Thymus (tissue), 11 donors: ENCODE measurements at regions not wholly inside any gene's neighbourhood (a gene's known extent, or its start where the extent isn't known, plus 50 kb on each side); places are given as distances from the start of the nearest gene placed in this dataset.

Experiments used
- DNase-seq, 9 donors: peaks; one replicate each; pipeline ENCODE4 v3.0.0-alpha.2; 2013; ENCODE audit warnings: low spot score in 9 of 9, low read depth in 6 of 9, missing footprints in 1 of 9
- H3K27ac ChIP-seq, 2 donors: one replicate each; pipeline ENCODE4 v1.5.1; 2013; ENCODE audit warnings: control low read depth in 1 of 2, low read depth in 1 of 2, low read length in 1 of 2, mild to moderate bottlenecking in 1 of 2, moderate library complexity in 1 of 2
- H3K27me3 ChIP-seq, 2 donors: one replicate each; pipeline ENCODE4 v1.5.1; 2013; ENCODE audit warnings: low read length in 1 of 2; ENCODE audit not compliant: control insufficient read depth in 2 of 2, insufficient read depth in 1 of 2
- H3K36me3 ChIP-seq, 2 donors: one replicate each; pipeline ENCODE4 v1.5.1; 2013; ENCODE audit warnings: low read length in 1 of 2, mild to moderate bottlenecking in 1 of 2, moderate library complexity in 1 of 2; ENCODE audit not compliant: control insufficient read depth in 2 of 2, insufficient read depth in 2 of 2
- H3K4me1 ChIP-seq, 2 donors: one replicate each; pipeline ENCODE4 v1.5.1; 2013; ENCODE audit warnings: low read length in 2 of 2; ENCODE audit not compliant: control insufficient read depth in 2 of 2, insufficient read depth in 2 of 2
- H3K4me3 ChIP-seq, 2 donors: one replicate each; pipeline ENCODE4 v1.5.1; 2013; ENCODE audit warnings: low read length in 2 of 2, control low read depth in 1 of 2, mild to moderate bottlenecking in 1 of 2
- H3K9me3 ChIP-seq, 2 donors: one replicate each; pipeline ENCODE4 v1.5.1; 2013; ENCODE audit warnings: low read length in 1 of 2, mild to moderate bottlenecking in 1 of 2; ENCODE audit not compliant: control insufficient read depth in 2 of 2, insufficient read depth in 1 of 2
- WGBS: extraction: QIAGEN DNeasy Blood & Tissue Kit; methylation state at CpG from one replicate; pipeline ENCODE4 v1.1.7; 2013; 5-methylcytosine and 5-hydroxymethylcytosine counted together
- donor health status: healthy.

GRCh38 chr2:237167038-237167437, 81.3 kb downstream of the COPS8 start:
- H3K27ac ChIP-seq, result no peak overlapping the region
- H3K9me3 ChIP-seq, result no peaks in the 10 kb centered on the region
- 98% methylated on average over 4 of the region's 4 CpGs for WGBS
- H3K27me3 ChIP-seq, result peaks cover 0 to 2% of the 10 kb centered on the region in 2 donors
- no peak for DNase-seq
- H3K36me3 ChIP-seq, result no peaks in the 10 kb centered on the region
- no peak overlapping the region for H3K4me3 ChIP-seq
- no peaks in the 10 kb centered on the region for H3K4me1 ChIP-seq

- DNase-seq, result no peak
- WGBS, result 98% methylated on average over 5 of the region's 5 CpGs
Observed at GRCh38 chr2:237167934-237168333, 82.2 kb downstream of the COPS8 start.

DNA sequence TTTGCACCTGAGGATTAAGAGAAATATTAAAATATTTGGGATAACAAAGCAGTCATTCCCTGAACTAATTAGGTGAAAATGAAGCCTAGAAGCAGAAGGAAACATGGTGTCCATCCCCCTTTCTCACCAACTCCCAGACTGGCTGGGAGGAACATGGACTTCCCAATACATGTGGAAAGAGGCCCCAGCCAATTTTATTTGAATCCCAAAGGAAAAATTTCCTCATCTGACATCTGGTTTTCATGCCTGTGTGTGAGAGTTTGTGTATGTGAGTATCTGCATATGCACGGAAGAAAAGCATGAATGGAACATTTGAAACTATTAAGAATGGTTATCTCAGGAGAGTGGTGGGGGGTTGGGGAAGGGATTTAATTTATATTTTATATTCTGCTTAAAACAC, 84.3 kb downstream of the COPS8 start:
- no peak for DNase-seq
- no peak overlapping the region for H3K27ac ChIP-seq
- WGBS, result 96% methylated on average over 1 of the region's 1 CpG

More at GRCh38 chr2:237167934-237168333, 82.2 kb downstream of the COPS8 start:
- Histone ChIP-seq H3K9me3 (no peaks in the 10 kb centered on the region), H3K4me1 (no peaks in the 10 kb centered on the region), H3K36me3 (no peaks in the 10 kb centered on the region), H3K27ac (no peak overlapping the region), H3K4me3 (no peak overlapping the region), H3K27me3 (peaks cover 0 to 2% of the 10 kb centered on the region in 2 donors)

DNA sequence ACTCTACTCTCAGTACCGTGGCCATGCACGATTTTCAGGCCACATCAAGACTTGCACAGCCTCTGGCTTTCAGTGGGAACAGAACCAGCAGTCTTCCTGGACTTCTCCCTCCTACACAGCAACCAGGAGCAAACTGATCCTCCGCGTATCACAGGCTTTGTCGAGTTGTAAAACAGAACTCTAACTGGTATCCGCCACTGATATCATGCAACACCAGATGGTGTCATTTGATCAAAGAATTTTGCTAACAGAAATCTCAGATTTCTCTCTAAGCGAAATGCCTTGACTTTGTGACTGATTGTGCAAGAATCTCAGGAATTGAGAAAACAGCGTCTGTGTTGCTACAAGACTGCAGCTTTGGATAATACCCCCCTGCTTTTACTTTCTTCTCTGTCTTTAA, 85.7 kb downstream of the COPS8 start:
- H3K27ac ChIP-seq, result no peak overlapping the region
- no peak overlapping the region for H3K4me3 ChIP-seq
- 83% methylated on average over 8 of the region's 8 CpGs for WGBS
- H3K4me1 ChIP-seq, result no peaks in the 10 kb centered on the region
- H3K9me3 ChIP-seq, result no peaks in the 10 kb centered on the region
- DNase-seq, result no peak
- peaks cover 0 to 2% of the 10 kb centered on the region in 2 donors for H3K27me3 ChIP-seq
- H3K36me3 ChIP-seq, result no peaks in the 10 kb centered on the region

More for the DNA sequence above, 84.3 kb downstream of the COPS8 start:
- H3K36me3 ChIP-seq, result no peaks in the 10 kb centered on the region
- H3K9me3 ChIP-seq, result no peaks in the 10 kb centered on the region
- H3K4me1 ChIP-seq, result no peaks in the 10 kb centered on the region
- peaks cover 0 to 2% of the 10 kb centered on the region in 2 donors for H3K27me3 ChIP-seq
- no peak overlapping the region for H3K4me3 ChIP-seq

- Histone ChIP-seq H3K4me1 (no peaks in the 10 kb centered on the region), H3K9me3 (no peaks in the 10 kb centered on the region), H3K27me3 (peaks cover 0 to 2% of the 10 kb centered on the region in 2 donors), H3K4me3 (no peak overlapping the region), H3K27ac (no peak overlapping the region), H3K36me3 (no peaks in the 10 kb centered on the region)
- DNase-seq, result no peak
- WGBS, result 91% methylated on average over 4 of the region's 4 CpGs
Observed at GRCh38 chr2:237171881-237172280, 86.2 kb downstream of the COPS8 start.

- H3K27me3 ChIP-seq, result no peaks in the 10 kb centered on the region
- H3K4me1 ChIP-seq, result no peaks in the 10 kb centered on the region
- no peaks in the 10 kb centered on the region for H3K9me3 ChIP-seq
- no peak overlapping the region for H3K4me3 ChIP-seq
- no peak overlapping the region for H3K27ac ChIP-seq
- no peaks in the 10 kb centered on the region for H3K36me3 ChIP-seq
- DNase-seq, result no peak
- 92% methylated on average over 1 of the region's 1 CpG for WGBS
Observed at GRCh38 chr2:237177052-237177451, 91.4 kb downstream of the COPS8 start.

DNA sequence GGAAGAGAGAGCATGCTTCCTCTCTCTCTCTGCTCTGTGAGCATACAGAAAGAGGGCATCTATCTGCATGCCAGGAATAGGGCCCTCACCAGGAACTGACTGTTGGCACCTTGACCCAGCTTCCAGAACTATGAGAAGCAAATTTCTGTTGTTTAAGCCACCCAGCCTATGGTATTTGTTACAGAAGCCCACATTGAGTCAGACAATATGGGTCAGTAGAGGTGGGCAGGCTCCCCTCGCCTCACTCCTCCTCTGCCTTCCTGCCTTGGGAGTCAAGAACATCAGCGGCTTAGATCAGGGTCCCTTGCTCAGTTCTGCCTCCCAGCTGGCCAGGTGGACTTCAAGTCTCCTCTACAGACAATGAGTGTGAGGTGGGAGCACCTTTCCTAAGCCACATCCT, 92.3 kb downstream of the COPS8 start:
- Histone ChIP-seq H3K4me1 (no peaks in the 10 kb centered on the region), H3K27me3 (peaks cover 0 to 3% of the 10 kb centered on the region in 2 donors), H3K4me3 (no peak overlapping the region), H3K9me3 (no peaks in the 10 kb centered on the region), H3K27ac (no peak overlapping the region), H3K36me3 (no peaks in the 10 kb centered on the region)
- no peak for DNase-seq
- WGBS, result 94% methylated on average over 2 of the region's 2 CpGs

DNA sequence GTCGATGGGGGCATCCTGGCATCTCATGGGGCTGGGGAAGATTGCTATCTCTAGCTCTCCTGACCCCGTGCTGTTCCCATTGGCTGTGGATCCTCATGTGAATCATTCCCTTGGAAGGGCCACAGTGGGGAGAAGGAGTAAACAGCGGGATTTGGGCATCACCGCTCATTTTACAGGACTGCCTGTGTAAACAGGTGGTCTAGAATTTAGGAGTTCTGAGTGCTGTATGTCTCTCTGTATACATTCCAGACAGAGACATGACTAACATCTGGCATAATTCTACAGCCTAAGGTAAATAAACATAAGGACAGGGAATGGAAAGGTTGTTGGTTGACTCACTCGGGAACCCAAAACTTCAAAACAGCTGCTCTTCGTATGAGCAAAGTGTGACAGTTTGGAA, 92.7 kb downstream of the COPS8 start:
- 93% methylated on average over 6 of the region's 6 CpGs for WGBS

DNA sequence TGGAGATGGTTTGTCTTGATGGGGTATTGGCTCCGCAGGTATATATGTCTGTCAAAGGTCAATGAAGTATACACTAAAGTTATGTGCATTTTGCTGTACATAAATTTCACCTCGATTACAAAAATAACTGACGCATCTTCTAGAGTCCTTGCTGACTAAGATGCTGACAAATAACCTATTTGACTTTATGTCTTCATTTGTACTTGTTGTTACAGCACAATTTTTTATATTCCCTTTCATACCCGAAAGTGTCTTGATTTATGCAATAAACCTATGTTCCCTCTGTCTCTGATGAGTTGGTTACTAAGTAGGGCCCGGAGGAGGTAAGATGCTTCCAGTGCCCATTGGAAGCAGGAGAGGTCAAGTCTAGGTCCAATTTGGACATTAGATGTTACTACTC, 93.5 kb downstream of the COPS8 start:
- Histone ChIP-seq H3K27ac (no peak overlapping the region), H3K4me1 (no peaks in the 10 kb centered on the region), H3K36me3 (no peaks in the 10 kb centered on the region), H3K4me3 (no peak overlapping the region), H3K9me3 (no peaks in the 10 kb centered on the region), H3K27me3 (peaks cover 0 to 3% of the 10 kb centered on the region in 2 donors)
- WGBS, result 98% methylated on average over 5 of the region's 5 CpGs
- DNase-seq, result no peak

More for the DNA sequence above, 92.7 kb downstream of the COPS8 start:
- Histone ChIP-seq H3K36me3 (no peaks in the 10 kb centered on the region), H3K9me3 (no peaks in the 10 kb centered on the region), H3K27ac (no peak overlapping the region), H3K4me3 (no peak overlapping the region), H3K4me1 (no peaks in the 10 kb centered on the region), H3K27me3 (peaks cover 0 to 3% of the 10 kb centered on the region in 2 donors)
- DNase-seq, result no peak

DNA sequence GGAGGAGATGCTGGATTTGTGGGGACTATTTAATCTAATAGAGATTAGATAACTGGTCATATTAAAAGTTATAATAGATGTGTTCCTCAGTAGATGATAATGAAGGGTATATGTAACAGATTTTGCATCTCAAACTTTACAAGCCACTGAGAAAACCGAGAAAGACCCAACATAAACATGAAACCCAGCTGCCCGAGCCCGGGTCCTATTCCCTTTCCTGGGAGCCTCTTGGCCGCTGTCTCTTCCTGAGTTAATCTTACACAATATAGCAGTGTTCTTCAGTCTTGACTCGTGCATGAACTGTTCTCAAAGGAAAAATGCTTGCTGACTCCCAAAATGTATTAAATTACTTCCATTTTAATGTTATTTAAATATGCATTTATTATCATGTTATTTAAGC, 94.5 kb downstream of the COPS8 start:
- no peak overlapping the region for H3K27ac ChIP-seq
- no peaks in the 10 kb centered on the region for H3K9me3 ChIP-seq
- 92% methylated on average over 5 of the region's 5 CpGs for WGBS
- H3K4me1 ChIP-seq, result no peaks in the 10 kb centered on the region
- H3K27me3 ChIP-seq, result peaks cover 0 to 3% of the 10 kb centered on the region in 2 donors
- DNase-seq, result no peak
- H3K36me3 ChIP-seq, result no peaks in the 10 kb centered on the region
- no peak overlapping the region for H3K4me3 ChIP-seq
